Activated CD4-positive, alpha-beta T cell treated with anti-CD3 and anti-CD28 coated beads for 36 hours (primary cell): ENCODE measurements at regions not wholly inside any gene's neighbourhood (a gene's known extent, or its start where the extent isn't known, plus 50 kb on each side); places are given as distances from the start of the nearest gene placed in this dataset.

Source experiments
- ATAC-seq: fragments of 200-7000 bp; cut with Tn5 transposase; one replicate; pipeline ENCODE4 v1.10.0; 2021; ENCODE audit warnings: mild to moderate bottlenecking, moderate library complexity
- CTCF ChIA-PET: fragments of 350-600 bp; sonication (Branson Sonifier 250); formaldehyde crosslinking; loops from one replicate; lab custom pipeline; 2021; ENCODE audit warnings: antibody characterized with exemption; lab: Charles Lee
- POLR2A ChIA-PET: fragments of 350-600 bp; sonication (Branson Sonifier 250); formaldehyde crosslinking; loops from one replicate; lab custom pipeline; 2021; ENCODE audit warnings: antibody characterized with exemption, inconsistent platforms; lab: Charles Lee
- DNase-seq: peaks from one replicate; pipeline ENCODE4 v3.0.0-alpha.2; 2020
- H3K27ac Mint-ChIP-seq: one replicate; pipeline ENCODE4 v1.8.0; 2021; ENCODE audit warnings: mixed read lengths
- H3K27me3 Mint-ChIP-seq: one replicate; pipeline ENCODE4 v1.8.0; 2021; ENCODE audit warnings: mixed read lengths
- H3K36me3 Mint-ChIP-seq: one replicate; pipeline ENCODE4 v1.8.0; 2021; ENCODE audit warnings: low read depth, mixed read lengths
- H3K4me1 Mint-ChIP-seq: one replicate; pipeline ENCODE4 v1.8.0; 2021; ENCODE audit warnings: mixed read lengths
- H3K4me3 Mint-ChIP-seq: one replicate; pipeline ENCODE4 v1.8.0; 2021; ENCODE audit warnings: mild to moderate bottlenecking, moderate library complexity, mixed read lengths
- H3K9me3 Mint-ChIP-seq: one replicate; pipeline ENCODE4 v1.8.0; 2021; ENCODE audit warnings: low read depth, mixed read lengths
- intact Hi-C, 2 experiments: fragments of 100-400 bp; cut with DNase I in 1 of 2; cut with micrococcal nuclease in 1 of 2; formaldehyde crosslinking; loops; one replicate each; pipeline versions ENCODE4 v1.14.2 to v1.15.1; 2022 to 2024; cut with DNase I, micrococcal nuclease

DNA sequence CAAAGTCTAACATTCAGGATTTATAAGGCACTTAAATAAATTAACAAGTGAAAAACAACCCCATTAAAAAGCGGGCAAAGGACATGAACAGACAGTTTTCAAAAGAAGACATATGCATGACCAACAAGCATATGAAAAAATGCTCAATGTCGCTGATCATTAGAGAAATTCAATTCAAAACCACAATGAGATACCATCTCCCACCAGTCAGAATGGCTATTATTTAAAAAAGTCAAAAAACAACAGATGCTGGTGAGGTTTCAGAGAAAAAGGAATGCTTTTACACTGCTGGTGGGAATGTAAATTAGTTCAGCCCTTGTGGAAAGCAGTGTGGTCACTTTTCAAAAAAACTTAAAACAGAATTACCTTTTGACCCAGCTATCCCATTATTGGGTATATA, 60.7 kb upstream of the BDKRB2 start:
- Mint-ChIP-seq H3K4me3 (no peak overlapping the region), H3K27ac (no peak overlapping the region), H3K36me3 (no peaks in the 10 kb centered on the region), H3K27me3 (peaks cover 2% of the 10 kb centered on the region), H3K4me1 (no peaks in the 10 kb centered on the region), H3K9me3 (peaks cover 4% of the 10 kb centered on the region)
- ATAC-seq: no peak
- intact Hi-C loops: no loop called here
- CTCF ChIA-PET: no interaction called here
- POLR2A ChIA-PET: no interaction called here
- no peak for DNase-seq

DNA sequence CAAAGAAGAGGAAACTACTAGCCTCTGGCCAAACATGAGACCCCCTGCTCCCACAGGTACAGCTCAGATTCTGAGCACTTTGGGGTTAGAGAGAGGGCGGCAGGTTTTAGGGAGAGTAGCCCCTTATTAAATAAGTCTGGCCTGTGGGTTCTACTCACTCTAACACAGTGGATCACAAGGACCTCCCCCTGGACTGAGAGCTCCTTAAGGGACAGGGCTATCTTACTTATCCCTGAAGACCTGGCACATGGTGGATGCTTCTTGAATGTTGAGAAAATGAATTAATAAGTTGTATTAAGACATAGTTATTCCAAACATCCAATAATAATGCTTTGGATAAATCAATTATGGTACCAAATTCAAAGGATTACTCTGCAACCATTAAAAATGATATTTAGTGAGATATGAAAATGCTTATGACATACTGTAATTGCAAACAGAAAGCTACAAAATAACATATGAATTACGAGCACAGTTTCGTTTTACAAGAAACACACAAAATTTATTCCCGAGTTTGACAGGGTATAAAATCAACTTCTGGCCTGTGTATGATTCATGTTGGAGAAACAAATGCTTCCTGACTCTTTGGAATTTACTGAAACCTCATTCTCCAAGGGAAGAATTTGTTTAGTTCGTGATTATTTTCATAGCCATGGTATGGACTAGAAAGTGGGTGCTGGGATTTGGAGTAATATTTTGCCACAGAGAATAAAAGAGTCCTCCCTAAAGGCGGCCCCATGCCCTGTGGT, 59.3 kb upstream of the BDKRB2 start:
- no peak for DNase-seq
- ChIA-PET CTCF (interaction anchor here (0.6 kb wide), 1 partner anchor 63 kb away, joined by 3 read pairs; no protein-coding TSS in a partner anchor), POLR2A (no interaction called here)
- intact Hi-C loops: no loop called here
- Mint-ChIP-seq H3K27me3 (peaks cover 3% of the 10 kb centered on the region), H3K4me3 (no peak overlapping the region), H3K4me1 (no peaks in the 10 kb centered on the region), H3K9me3 (peaks cover 4% of the 10 kb centered on the region), H3K27ac (no peak overlapping the region), H3K36me3 (no peaks in the 10 kb centered on the region)
- no peak for ATAC-seq

DNA sequence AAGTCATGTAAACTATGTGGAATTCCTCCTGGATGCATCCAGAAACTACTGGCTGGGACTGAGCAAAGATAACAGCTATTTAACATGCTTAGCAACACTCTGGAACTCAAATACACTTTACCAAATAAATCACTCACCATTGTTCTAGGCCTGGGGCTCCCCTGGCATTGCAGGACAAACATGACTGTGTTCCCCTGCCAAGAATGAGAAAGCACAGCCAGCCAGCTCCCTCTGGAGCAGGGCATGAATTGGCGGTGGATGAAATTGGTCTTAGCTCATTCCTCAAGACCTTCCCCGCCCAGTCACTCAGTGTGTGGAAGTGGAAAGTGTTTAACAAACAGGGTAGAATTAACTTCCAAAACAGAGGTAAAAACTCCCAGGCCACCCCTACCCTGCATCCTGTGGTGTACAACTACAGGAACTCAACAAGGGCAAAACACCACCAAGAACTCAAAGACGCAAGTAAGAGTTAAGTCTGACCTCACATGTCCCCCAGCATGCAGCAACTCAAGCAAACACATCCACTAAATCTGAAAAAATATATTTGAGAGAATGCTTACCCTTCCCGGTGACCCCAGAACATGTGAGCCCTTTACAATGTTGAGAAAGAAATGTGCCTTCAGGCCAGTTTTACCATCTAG, 58.4 kb upstream of the BDKRB2 start:
- peaks cover 3% of the 10 kb centered on the region for H3K27me3 Mint-ChIP-seq
- ChIA-PET POLR2A (no interaction called here), CTCF (no interaction called here)
- ATAC-seq: no peak
- peaks cover 4% of the 10 kb centered on the region for H3K9me3 Mint-ChIP-seq
- H3K4me3 Mint-ChIP-seq: no peak overlapping the region
- intact Hi-C loops: no loop called here
- no peak overlapping the region for H3K27ac Mint-ChIP-seq
- DNase-seq: no peak
- no peaks in the 10 kb centered on the region for H3K4me1 Mint-ChIP-seq
- no peaks in the 10 kb centered on the region for H3K36me3 Mint-ChIP-seq

DNA sequence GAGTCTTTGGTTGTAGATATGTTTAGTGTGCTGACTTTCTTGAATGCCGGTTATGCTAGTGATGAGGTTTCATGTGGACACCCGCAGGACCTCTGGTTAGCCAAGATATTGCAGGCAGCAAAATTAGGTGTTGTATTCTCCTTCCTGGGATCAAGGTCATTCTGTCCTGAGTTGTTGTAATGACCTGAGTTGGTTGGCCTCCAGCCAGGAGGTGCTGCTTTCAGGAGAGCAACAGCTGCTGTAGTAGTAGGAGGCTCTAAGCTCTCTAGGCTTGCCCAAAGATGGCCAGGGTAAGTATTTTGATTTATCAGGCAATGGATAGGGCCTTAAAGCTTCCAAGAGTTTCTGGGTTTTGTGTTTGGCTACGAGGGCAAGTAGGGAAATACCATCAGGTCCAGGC, 56.0 kb upstream of the BDKRB2 start:
- no peak overlapping the region for H3K27ac Mint-ChIP-seq
- H3K36me3 Mint-ChIP-seq: no peaks in the 10 kb centered on the region
- intact Hi-C loops: no loop called here
- no peak overlapping the region for H3K4me3 Mint-ChIP-seq
- H3K27me3 Mint-ChIP-seq: peaks cover 2% of the 10 kb centered on the region
- DNase-seq (no peak), ATAC-seq (no peak)
- CTCF ChIA-PET: interaction anchor here (0.7 to 0.9 kb wide), 2 partner anchors 8 to 102 kb away, joined by 3 to 4 read pairs; no protein-coding TSS in a partner anchor
- H3K9me3 Mint-ChIP-seq: peaks cover 4% of the 10 kb centered on the region
- POLR2A ChIA-PET: no interaction called here
- H3K4me1 Mint-ChIP-seq: no peaks in the 10 kb centered on the region

DNA sequence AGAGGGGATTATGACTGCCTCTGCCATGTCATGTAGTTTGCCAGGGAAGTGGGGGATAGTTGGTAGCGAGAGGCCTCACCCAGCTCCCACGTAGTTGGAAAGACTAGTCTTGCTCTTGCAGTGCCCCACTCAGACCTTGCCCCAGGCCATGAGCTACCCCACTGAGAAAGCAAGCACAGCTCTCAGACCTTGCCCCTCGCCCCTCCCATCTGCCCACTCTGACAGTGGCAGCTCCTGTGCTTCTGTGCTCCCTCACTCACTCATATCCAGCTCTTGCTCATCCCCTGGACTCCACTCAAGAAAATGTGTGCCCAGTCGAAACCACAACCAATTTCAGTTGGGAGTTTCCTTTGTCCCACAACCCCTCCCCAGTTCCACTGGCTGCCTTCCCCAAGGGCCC, 55.5 kb upstream of the BDKRB2 start:
- Mint-ChIP-seq H3K4me3 (no peak overlapping the region), H3K36me3 (no peaks in the 10 kb centered on the region), H3K9me3 (peaks cover 4% of the 10 kb centered on the region), H3K4me1 (no peaks in the 10 kb centered on the region), H3K27ac (no peak overlapping the region), H3K27me3 (peaks cover 2% of the 10 kb centered on the region)
- CTCF ChIA-PET: no interaction called here
- intact Hi-C loops: no loop called here
- ATAC-seq (no peak), DNase-seq (no peak)
- POLR2A ChIA-PET: no interaction called here

DNA sequence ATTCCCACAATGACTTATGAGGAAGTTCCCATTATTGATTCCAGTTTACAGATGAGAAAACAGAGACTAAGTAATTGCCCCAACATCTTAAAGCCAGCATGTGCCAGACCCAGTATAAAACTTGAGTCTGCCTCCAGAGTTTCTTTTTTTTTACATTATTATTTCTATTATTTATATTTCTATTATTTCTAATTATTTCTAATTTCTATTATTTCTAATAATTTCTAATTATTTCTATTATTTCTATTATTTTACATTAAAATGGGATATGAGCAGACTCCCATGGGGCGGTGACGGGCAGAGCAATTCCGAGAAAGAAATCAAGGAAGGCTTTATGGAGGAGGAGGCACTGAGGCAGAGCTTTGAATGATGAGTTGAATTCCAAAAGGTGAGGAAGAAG, 54.4 kb upstream of the BDKRB2 start:
- Mint-ChIP-seq H3K27ac (no peak overlapping the region), H3K4me3 (no peak overlapping the region), H3K9me3 (peaks cover 2% of the 10 kb centered on the region), H3K27me3 (peaks cover 2% of the 10 kb centered on the region), H3K4me1 (no peaks in the 10 kb centered on the region), H3K36me3 (no peaks in the 10 kb centered on the region)
- ChIA-PET POLR2A (no interaction called here), CTCF (no interaction called here)
- DNase-seq (no peak), ATAC-seq (no peak)
- intact Hi-C loops: no loop called here

DNA sequence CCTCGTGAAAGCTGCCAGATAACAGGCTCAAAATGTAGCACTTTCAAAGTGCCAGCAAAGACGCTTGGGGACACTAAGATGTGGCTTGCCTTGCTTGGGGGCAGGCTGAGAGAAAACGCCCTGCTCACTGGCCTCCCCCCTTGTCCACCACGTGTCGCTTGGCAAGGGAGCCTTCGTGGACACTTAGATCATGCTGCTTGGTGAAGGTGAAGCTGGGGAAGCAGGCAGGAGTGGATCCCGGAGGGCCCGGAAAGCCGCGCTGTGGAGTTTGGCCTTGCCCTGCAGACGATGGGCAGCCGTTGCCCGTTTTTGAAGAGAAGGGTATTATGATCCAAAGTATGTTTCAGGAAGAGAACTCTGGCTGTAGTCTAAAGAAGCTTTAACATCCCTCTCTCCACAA, 53.4 kb upstream of the BDKRB2 start:
- DNase-seq (no peak), ATAC-seq (no peak)
- Mint-ChIP-seq H3K4me1 (no peaks in the 10 kb centered on the region), H3K36me3 (no peaks in the 10 kb centered on the region), H3K9me3 (peaks cover 2% of the 10 kb centered on the region), H3K27ac (no peak overlapping the region), H3K27me3 (peaks cover 2% of the 10 kb centered on the region), H3K4me3 (no peak overlapping the region)
- ChIA-PET CTCF (interaction anchor here (0.7 to 1.1 kb wide), 3 partner anchors 29 to 207 kb away, joined by 3 read pairs; no protein-coding TSS in a partner anchor), POLR2A (no interaction called here)
- intact Hi-C loops: no loop called here

DNA sequence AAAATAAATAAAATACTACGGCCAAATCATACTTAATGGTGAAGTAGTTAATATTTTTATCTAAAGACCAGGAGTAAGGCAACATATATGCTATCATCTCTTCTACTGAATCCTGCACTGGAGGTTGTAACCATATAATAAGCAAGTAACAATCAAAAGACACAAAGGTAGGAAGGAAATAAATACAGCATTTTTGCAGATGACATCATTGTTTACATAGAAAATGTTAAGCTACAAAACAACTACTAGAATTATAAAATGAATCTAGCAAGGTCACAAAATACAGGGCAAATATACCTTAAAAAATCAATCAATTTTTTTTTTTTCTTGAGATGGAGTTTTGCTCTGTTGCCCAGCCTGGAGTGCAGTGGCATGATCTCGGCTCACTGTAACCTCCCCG, 51.6 kb upstream of the BDKRB2 start:
- ChIA-PET POLR2A (no interaction called here), CTCF (interaction anchor here (0.6 kb wide), 2 partner anchors 122 to 842 kb away, joined by 3 read pairs; no protein-coding TSS in a partner anchor)
- Mint-ChIP-seq H3K9me3 (peaks cover under 1% of the 10 kb centered on the region), H3K36me3 (no peaks in the 10 kb centered on the region), H3K4me3 (no peak overlapping the region), H3K27me3 (peaks cover 2% of the 10 kb centered on the region), H3K4me1 (no peaks in the 10 kb centered on the region), H3K27ac (no peak overlapping the region)
- ATAC-seq (no peak), DNase-seq (no peak)
- intact Hi-C loops: no loop called here
